Panc1 (cell line): ENCODE measurements at regions not wholly inside any gene's neighbourhood (a gene's known extent, or its start where the extent isn't known, plus 50 kb on each side); places are given as distances from the start of the nearest gene placed in this dataset.

Experiments used
- ATAC-seq: fragments of 200-7000 bp; cut with Tn5 transposase; 2 replicates; pipeline ENCODE4 v1.9.1; 2020; ENCODE audit warnings: mild to moderate bottlenecking, moderate library complexity
- BruUV-seq: library from RNA; stranded (reverse); fragments of 400-500 nt; replicated peaks from 2 replicates; lab custom pipeline; 2021; lab: Mats Ljungman, UMichigan
- CTCF ChIA-PET: fragments of 300-600 bp; sonication (Branson Sonifier 250); formaldehyde crosslinking; loops from one replicate; lab custom pipeline; 2022; ENCODE audit warnings: antibody characterized with exemption; lab: Charles Lee
- POLR2A ChIA-PET: fragments of 300-600 bp; sonication (Branson Sonifier 250); formaldehyde crosslinking; loops from one replicate; lab custom pipeline; 2022; ENCODE audit warnings: antibody characterized with exemption; lab: Charles Lee
- DNase-seq: peaks from one replicate; pipeline ENCODE4 v3.0.0-alpha.2; 2010; ENCODE audit warnings: low read depth, low spot score
- H3K27ac ChIP-seq: 2 replicates; pipeline ENCODE4 v1.5.1; 2011; ENCODE audit warnings: mild to moderate bottlenecking, low read length, inconsistent platforms
- H3K27me3 ChIP-seq: fragments of 200-500 bp; sonication (Bioruptor generic); 2 replicates; pipeline ENCODE4 v1.6.0; 2014; ENCODE audit warnings: low read length, inconsistent platforms; ENCODE audit not compliant: control insufficient read depth, insufficient read depth
- H3K36me3 ChIP-seq: fragments of 200-500 bp; sonication (Bioruptor generic); 2 replicates; pipeline ENCODE4 v1.5.1; 2014; ENCODE audit warnings: inconsistent platforms, mild to moderate bottlenecking, low read length, moderate library complexity; ENCODE audit not compliant: control insufficient read depth, insufficient read depth
- H3K4me1 ChIP-seq: 2 replicates; pipeline ENCODE4 v1.5.1; 2011; ENCODE audit warnings: inconsistent platforms, mild to moderate bottlenecking, low read length, moderate library complexity; ENCODE audit not compliant: control insufficient read depth, insufficient read depth
- H3K4me3 ChIP-seq, 2 experiments: 2 replicates each; pipeline ENCODE4 v1.5.1; 2011 to 2012; ENCODE audit warnings: low read depth in 2 of 2, low read length in 2 of 2, mild to moderate bottlenecking in 2 of 2, inconsistent platforms in 1 of 2, moderate library complexity in 1 of 2
- H3K9me3 ChIP-seq: fragments of 200-500 bp; sonication (Bioruptor generic); 2 replicates; pipeline ENCODE4 v1.5.1; 2014; ENCODE audit warnings: low read depth, mild to moderate bottlenecking, inconsistent platforms, low read length, moderate library complexity; ENCODE audit not compliant: control insufficient read depth, insufficient read depth
- CTCF ChIP-seq: fragments of 450-650 bp; IDR thresholded peaks from 2 replicates; pipeline ENCODE4 v1.5.1; 2017; ENCODE audit warnings: mild to moderate bottlenecking
- POLR2AphosphoS5 ChIP-seq: IDR thresholded peaks from 2 replicates; pipeline ENCODE4 v1.6.1; 2012; ENCODE audit warnings: mild to moderate bottlenecking, low read depth, low read length, moderate library complexity
- REST ChIP-seq, 2 experiments: IDR thresholded peaks; 2 replicates each; pipeline ENCODE4 v1.6.1; 2011 to 2012; ENCODE audit warnings: low read depth in 2 of 2, control low read depth in 1 of 2, low read length in 1 of 2, mild to moderate bottlenecking in 1 of 2, moderate library complexity in 1 of 2; ENCODE audit not compliant: insufficient read depth in 1 of 2
- SIN3A ChIP-seq: IDR thresholded peaks from 2 replicates; pipeline ENCODE4 v1.6.1; 2012; ENCODE audit warnings: low read depth, mild to moderate bottlenecking, low read length, moderate library complexity, borderline replicate concordance; ENCODE audit not compliant: insufficient read depth
- TCF7L2 ChIP-seq: IDR thresholded peaks from 2 replicates; pipeline ENCODE4 v1.6.1; 2011; ENCODE audit warnings: mild to moderate bottlenecking, low read depth, low read length, inconsistent platforms
- in situ Hi-C: cut with HindIII; loops from 2 replicates; pipeline ENCODE4 v1.10.0; 2016; ENCODE audit warnings: low sequenced_read_pairs, low pct_unique_long_range_greater_than_20kb
- intact Hi-C: fragments of 100-400 bp; cut with micrococcal nuclease; formaldehyde crosslinking; loops from one replicate; pipeline ENCODE4 v1.10.0; 2022; ENCODE audit not compliant: unreplicated experiment

- intact Hi-C loops = no loop called here
- POLR2A ChIA-PET = no interaction called here
- Histone ChIP-seq H3K4me3 (no peak overlapping the region), H3K36me3 (no peaks in the 10 kb centered on the region), H3K4me1 (no peaks in the 10 kb centered on the region), H3K27me3 (no peaks in the 10 kb centered on the region), H3K9me3 (no peaks in the 10 kb centered on the region), H3K27ac (no peak overlapping the region)
- ATAC-seq (no peak), DNase-seq (no peak)
- BruUV-seq = no TSS peak
- in situ Hi-C loops = no loop called here
- no peak for TF ChIP-seq CTCF
- no peak for TF ChIP-seq POLR2AphosphoS5
- no peak for TF ChIP-seq REST (IDR thresholded peaks at IDR 0.05; ENCODE audit: insufficient read depth in 1 of 2, low read depth in 2 of 2, low read length in 1 of 2)
- no peak for TF ChIP-seq TCF7L2
- TF ChIP-seq SIN3A = no peak
- CTCF ChIA-PET = no interaction called here
Measured at GRCh38 chr18:39025531-39025930, 1459.9 kb upstream of the CELF4 start.

- Histone ChIP-seq H3K27me3 (no peaks in the 10 kb centered on the region), H3K4me3 (no peak overlapping the region), H3K9me3 (no peaks in the 10 kb centered on the region), H3K36me3 (no peaks in the 10 kb centered on the region), H3K4me1 (no peaks in the 10 kb centered on the region), H3K27ac (no peak overlapping the region)
- ATAC-seq (no peak), DNase-seq (no peak)
- intact Hi-C loops (no loop called here), in situ Hi-C loops (no loop called here)
- POLR2A ChIA-PET = no interaction called here
- no TSS peak for BruUV-seq
- CTCF ChIA-PET = no interaction called here
- TF ChIP-seq REST (IDR thresholded peaks at IDR 0.05; ENCODE audit: insufficient read depth in 1 of 2, low read depth in 2 of 2, low read length in 1 of 2) (no peak), SIN3A (no peak), POLR2AphosphoS5 (no peak), CTCF (no peak), TCF7L2 (no peak)
Measured at GRCh38 chr18:39019989-39020388, 1454.4 kb upstream of the CELF4 start.
